Lung (tissue), 11 donors: ENCODE measurements at regions not wholly inside any gene's neighbourhood (a gene's known extent, or its start where the extent isn't known, plus 50 kb on each side); places are given as distances from the start of the nearest gene placed in this dataset.

Source experiments
- ATAC-seq: fragments of 200-7000 bp; cut with Tn5 transposase; one replicate; pipeline ENCODE4 v1.9.1; 2020; ENCODE audit warnings: moderate number of reproducible peaks; ENCODE audit not compliant: insufficient read depth, low FRiP score
- DNase-seq, 3 donors: peaks; one replicate each; pipeline ENCODE4 v3.0.0-alpha.2; 2013 to 2017
- H3K27ac ChIP-seq, 2 donors: one replicate each; pipeline ENCODE4 v1.5.1; 2013; ENCODE audit warnings: mild to moderate bottlenecking in 2 of 2, moderate library complexity in 2 of 2, control low read depth in 1 of 2, inconsistent platforms in 1 of 2, low read depth in 1 of 2, low read length in 1 of 2
- H3K27me3 ChIP-seq, 3 donors: one replicate each; pipeline ENCODE4 v1.5.1; 2013; ENCODE audit warnings: low read length in 2 of 3; ENCODE audit not compliant: control insufficient read depth in 3 of 3, insufficient read depth in 3 of 3
- H3K36me3 ChIP-seq, 4 donors: one replicate each; pipeline ENCODE4 v1.5.1; 2013; ENCODE audit warnings: low read length in 4 of 4, mild to moderate bottlenecking in 1 of 4, moderate library complexity in 1 of 4; ENCODE audit not compliant: control insufficient read depth in 4 of 4, insufficient read depth in 4 of 4
- H3K4me1 ChIP-seq, 5 donors: one replicate each; pipeline ENCODE4 v1.5.1; 2013; ENCODE audit warnings: low read length in 5 of 5, mild to moderate bottlenecking in 2 of 5, moderate library complexity in 1 of 5; ENCODE audit not compliant: control insufficient read depth in 5 of 5, insufficient read depth in 5 of 5
- H3K4me3 ChIP-seq: one replicate; pipeline ENCODE4 v1.5.1; 2013; ENCODE audit warnings: mild to moderate bottlenecking, control low read depth, moderate library complexity
- H3K9ac ChIP-seq, 2 donors: one replicate each; pipeline ENCODE4 v1.5.1; 2013; ENCODE audit warnings: low read length in 2 of 2, control low read depth in 1 of 2; ENCODE audit not compliant: insufficient read depth in 1 of 2
- H3K9me3 ChIP-seq, 4 donors: one replicate each; pipeline ENCODE4 v1.5.1; 2013; ENCODE audit warnings: low read length in 3 of 4, mild to moderate bottlenecking in 1 of 4, moderate library complexity in 1 of 4; ENCODE audit not compliant: control insufficient read depth in 4 of 4, insufficient read depth in 3 of 4
- WGBS, 2 donors: extraction: QIAGEN DNeasy Blood & Tissue Kit; methylation state at CpG; one replicate each; pipeline ENCODE4 v1.1.7; 2013; 5-methylcytosine and 5-hydroxymethylcytosine counted together
- TF ChIP-seq, protein P1 (sequence below): IDR thresholded peaks from 2 replicates; pipeline ENCODE4 v1.5.1; 2012; ENCODE audit warnings: mild to moderate bottlenecking; ENCODE audit errors: control extremely low read depth, extremely low read depth
- donor health status: control.
- donor health status: control.
- donor health status: Bipolar disorder and iron deficiency.
- donor health status: healthy.
- donor health status: DM: yes; HTN: yes; CAD: no.

DNA sequence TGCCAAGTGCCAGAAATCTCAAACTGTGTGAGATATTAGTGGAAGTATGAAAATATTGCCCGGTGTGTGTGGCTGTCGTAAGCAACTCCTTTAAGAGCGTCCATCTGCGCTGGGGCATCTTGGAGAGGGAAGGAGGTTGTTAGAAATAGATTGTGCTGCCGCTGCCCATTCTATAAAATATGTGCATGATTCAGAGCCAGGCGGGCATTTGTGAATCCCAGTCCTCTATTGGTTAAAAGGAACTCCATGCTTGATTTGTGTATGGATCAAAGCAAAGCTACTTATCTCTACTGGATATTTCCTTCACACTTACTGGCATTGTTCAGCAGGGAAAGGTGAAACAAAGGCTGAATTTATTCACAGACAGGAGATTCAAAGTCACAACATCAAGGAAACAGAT lies 89.6 kb upstream of the SNRK start:
- TF ChIP-seq, protein P1, sequence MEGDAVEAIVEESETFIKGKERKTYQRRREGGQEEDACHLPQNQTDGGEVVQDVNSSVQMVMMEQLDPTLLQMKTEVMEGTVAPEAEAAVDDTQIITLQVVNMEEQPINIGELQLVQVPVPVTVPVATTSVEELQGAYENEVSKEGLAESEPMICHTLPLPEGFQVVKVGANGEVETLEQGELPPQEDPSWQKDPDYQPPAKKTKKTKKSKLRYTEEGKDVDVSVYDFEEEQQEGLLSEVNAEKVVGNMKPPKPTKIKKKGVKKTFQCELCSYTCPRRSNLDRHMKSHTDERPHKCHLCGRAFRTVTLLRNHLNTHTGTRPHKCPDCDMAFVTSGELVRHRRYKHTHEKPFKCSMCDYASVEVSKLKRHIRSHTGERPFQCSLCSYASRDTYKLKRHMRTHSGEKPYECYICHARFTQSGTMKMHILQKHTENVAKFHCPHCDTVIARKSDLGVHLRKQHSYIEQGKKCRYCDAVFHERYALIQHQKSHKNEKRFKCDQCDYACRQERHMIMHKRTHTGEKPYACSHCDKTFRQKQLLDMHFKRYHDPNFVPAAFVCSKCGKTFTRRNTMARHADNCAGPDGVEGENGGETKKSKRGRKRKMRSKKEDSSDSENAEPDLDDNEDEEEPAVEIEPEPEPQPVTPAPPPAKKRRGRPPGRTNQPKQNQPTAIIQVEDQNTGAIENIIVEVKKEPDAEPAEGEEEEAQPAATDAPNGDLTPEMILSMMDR, result no peak
- H3K9ac ChIP-seq, result no peak overlapping the region
- WGBS, 2 donors, result 81 to 89% methylated on average over 6 of the region's 6 CpGs

DNA sequence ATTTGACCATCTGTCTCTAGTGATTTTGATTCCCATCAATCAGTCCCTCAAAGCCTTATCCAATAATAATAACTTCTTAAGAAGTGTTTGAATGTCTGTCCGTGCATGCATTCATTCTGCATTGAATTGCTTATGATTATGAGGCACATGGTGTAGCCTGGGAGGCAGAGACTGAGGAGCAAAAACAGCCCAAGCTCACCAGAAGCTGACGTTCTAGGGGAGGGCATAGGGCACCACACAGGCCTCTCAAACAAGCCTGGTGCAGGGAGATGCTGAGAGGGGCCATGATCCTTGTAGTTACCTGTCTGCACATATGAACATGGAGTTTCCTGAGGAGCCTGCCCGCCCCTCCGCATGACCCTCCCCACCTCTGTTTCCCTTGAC lies 89.2 kb upstream of the POMGNT2 start:
- ATAC-seq (no peak), DNase-seq (no peak)
- 85 to 89% methylated on average over 4 of the region's 4 CpGs for WGBS, 2 donors
- H3K4me3 ChIP-seq, result no peak overlapping the region
- no peak overlapping the region for H3K27ac ChIP-seq
- TF ChIP-seq, protein P1, result no peak
- H3K36me3 ChIP-seq, result no peaks in the 10 kb centered on the region
- peaks cover 0 to 17% (median 0%) of the 10 kb centered on the region in 5 donors for H3K4me1 ChIP-seq
- H3K9me3 ChIP-seq, result peaks cover 0 to 3% (median 0%) of the 10 kb centered on the region in 4 donors
- H3K27me3 ChIP-seq, result no peaks in the 10 kb centered on the region
- H3K9ac ChIP-seq, result no peak overlapping the region

More for the DNA sequence above, 89.6 kb upstream of the SNRK start:
- DNase-seq, result no peak
- H3K4me1 ChIP-seq, result peaks cover 0 to 12% (median 0%) of the 10 kb centered on the region in 5 donors
- H3K27ac ChIP-seq, result no peak overlapping the region
- no peaks in the 10 kb centered on the region for H3K9me3 ChIP-seq
- no peaks in the 10 kb centered on the region for H3K27me3 ChIP-seq
- no peak for ATAC-seq
- no peak overlapping the region for H3K4me3 ChIP-seq
- H3K36me3 ChIP-seq, result no peaks in the 10 kb centered on the region

DNA sequence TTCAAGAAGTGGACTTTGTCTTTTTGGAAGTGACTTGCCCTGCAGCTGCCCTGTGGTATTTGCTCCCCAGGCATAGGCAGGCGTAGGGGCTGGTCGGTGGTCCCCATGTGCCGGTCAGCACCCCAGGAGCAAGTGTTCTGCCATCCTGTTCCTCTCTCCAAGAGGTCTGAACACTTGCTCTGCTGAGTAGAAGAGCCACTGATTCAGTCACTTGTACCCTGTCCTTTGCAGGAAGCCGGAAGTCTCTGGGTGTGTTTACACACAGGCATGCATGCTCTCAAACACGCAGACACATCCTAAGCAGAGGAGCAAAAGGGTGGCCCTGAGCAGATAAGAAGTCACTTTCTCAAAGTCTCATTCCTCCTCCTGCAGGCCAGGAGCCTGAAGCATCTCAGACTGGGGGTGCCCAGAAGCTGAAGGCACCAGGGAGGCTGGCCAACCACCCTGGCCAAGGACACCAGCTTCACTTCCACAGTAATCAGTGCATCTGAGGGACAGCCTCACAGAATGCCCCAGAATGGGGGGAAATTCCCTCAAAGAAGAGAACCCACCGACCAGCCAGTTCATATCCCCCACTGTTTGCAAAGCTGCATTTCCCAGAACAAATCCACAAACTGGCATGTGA lies 88.7 kb upstream of the POMGNT2 start:
- peaks cover 0 to 3% (median 0%) of the 10 kb centered on the region in 4 donors for H3K9me3 ChIP-seq
- TF ChIP-seq, protein P1, result no peak
- peak overlapping the region in 1 of 2 donors; percentile 84 for H3K27ac ChIP-seq
- no peaks in the 10 kb centered on the region for H3K27me3 ChIP-seq
- H3K36me3 ChIP-seq, result no peaks in the 10 kb centered on the region
- ATAC-seq, result no peak
- peaks cover 0 to 17% (median 0%) of the 10 kb centered on the region in 5 donors for H3K4me1 ChIP-seq
- H3K9ac ChIP-seq, result no peak overlapping the region
- H3K4me3 ChIP-seq, result no peak overlapping the region
- 53 to 70% methylated on average over 6 of the region's 6 CpGs for WGBS, 2 donors
- DNase-seq, result peak in 1 of 3 donors; percentile 53

DNA sequence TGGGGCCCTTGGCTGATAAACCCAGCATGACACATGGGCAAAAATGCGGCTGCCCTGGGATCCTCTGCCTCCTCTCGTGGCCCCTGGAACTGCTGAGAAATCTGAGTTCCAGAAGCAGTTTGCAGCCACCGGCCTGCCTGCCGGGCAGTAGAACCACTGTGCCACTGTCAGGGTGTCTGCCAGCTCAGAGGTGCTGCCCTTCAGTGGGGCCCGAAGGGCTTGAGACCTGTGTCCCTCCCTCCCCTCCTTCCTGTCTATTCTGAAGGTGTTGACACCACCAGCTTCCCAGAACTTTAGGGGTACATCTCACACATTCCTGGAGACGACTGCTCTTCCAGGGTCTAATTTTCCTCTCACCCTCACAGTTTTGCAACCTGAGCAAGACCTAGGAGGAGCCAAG lies 88.2 kb upstream of the POMGNT2 start:
- WGBS, 2 donors, result 69 to 85% methylated on average over 6 of the region's 6 CpGs
- peaks cover 0 to 17% (median 0%) of the 10 kb centered on the region in 5 donors for H3K4me1 ChIP-seq
- no peaks in the 10 kb centered on the region for H3K36me3 ChIP-seq
- H3K27ac ChIP-seq, result peak overlapping the region in 1 of 2 donors; percentile 84
- H3K9ac ChIP-seq, result no peak overlapping the region
- H3K27me3 ChIP-seq, result no peaks in the 10 kb centered on the region
- ATAC-seq (no peak), DNase-seq (no peak)
- no peak overlapping the region for H3K4me3 ChIP-seq
- TF ChIP-seq, protein P1, result no peak
- peaks cover 0 to 3% (median 0%) of the 10 kb centered on the region in 4 donors for H3K9me3 ChIP-seq
